ENCODE measurements at regions not wholly inside any gene's neighbourhood (a gene's known extent, or its start where the extent isn't known, plus 50 kb on each side); places are given as distances from the start of the nearest gene placed in this dataset.

GRCh38 chr3:188064831-188065493, 89.0 kb upstream of the LPP start:
- H3K36me3 ChIP-seq (ENCODE audit: control insufficient read depth in 1 of 2, insufficient read depth in 2 of 2, low read length in 2 of 2) = no peaks in the 10 kb centered on the region
- H3K14ac ChIP-seq (ENCODE audit: low read length) = no peak overlapping the region
- no peak overlapping the region for H3K4me2 ChIP-seq (ENCODE audit: low read length)
- H2AK5ac ChIP-seq (ENCODE audit: low read length) = no peak overlapping the region
- no peak overlapping the region for H3K18ac ChIP-seq (ENCODE audit: low read length)
- H3K27me3 ChIP-seq (ENCODE audit: insufficient read depth, low read length) = no peaks in the 10 kb centered on the region
- H4K8ac ChIP-seq (ENCODE audit: low read depth, low read length) = no peak overlapping the region
- no peak overlapping the region for H4K12ac ChIP-seq (ENCODE audit: low read depth, low read length)
- H3K4ac ChIP-seq (ENCODE audit: low read depth, low read length) = no peak overlapping the region
- no peak overlapping the region for H2BK120ac ChIP-seq (ENCODE audit: insufficient read depth, low read length, poor library complexity)
- no peaks in the 10 kb centered on the region for H3K79me1 ChIP-seq (ENCODE audit: low read length)
- H3K23ac ChIP-seq (ENCODE audit: low read length) = no peak overlapping the region
- H3K79me2 ChIP-seq (ENCODE audit: control insufficient read depth, insufficient read depth, low read length, poor library complexity) = no peaks in the 10 kb centered on the region
- no peak overlapping the region for H2BK12ac ChIP-seq (ENCODE audit: low read length)
- H3K4me3 ChIP-seq (ENCODE audit: low read depth, low read length) = no peak overlapping the region
- H3K27ac ChIP-seq (ENCODE audit: low read depth, low read length) = no peak overlapping the region
- H3K4me1 ChIP-seq (ENCODE audit: control insufficient read depth in 1 of 2, insufficient read depth in 2 of 2, low read length in 2 of 2) = peaks cover 4 to 11% of the 10 kb centered on the region in 2 experiments
- H2AFZ ChIP-seq (ENCODE audit: insufficient read depth, low read length, poor library complexity) = no peak overlapping the region
- H4K91ac ChIP-seq (ENCODE audit: low read depth, low read length) = no peak overlapping the region
- no peaks in the 10 kb centered on the region for H3K9me3 ChIP-seq (ENCODE audit: insufficient read depth, low read depth, low read length)
- DNase-seq = no peak
- no peak overlapping the region for H2BK5ac ChIP-seq (ENCODE audit: low read depth, low read length, poor library complexity)
- no peak overlapping the region for H3K9ac ChIP-seq (ENCODE audit: low read length)
- WGBS (ENCODE audit: extremely low coverage, insufficient coverage, insufficient read length) = no CpG with 5 or more reads among the region's 4 CpGs

DNA sequence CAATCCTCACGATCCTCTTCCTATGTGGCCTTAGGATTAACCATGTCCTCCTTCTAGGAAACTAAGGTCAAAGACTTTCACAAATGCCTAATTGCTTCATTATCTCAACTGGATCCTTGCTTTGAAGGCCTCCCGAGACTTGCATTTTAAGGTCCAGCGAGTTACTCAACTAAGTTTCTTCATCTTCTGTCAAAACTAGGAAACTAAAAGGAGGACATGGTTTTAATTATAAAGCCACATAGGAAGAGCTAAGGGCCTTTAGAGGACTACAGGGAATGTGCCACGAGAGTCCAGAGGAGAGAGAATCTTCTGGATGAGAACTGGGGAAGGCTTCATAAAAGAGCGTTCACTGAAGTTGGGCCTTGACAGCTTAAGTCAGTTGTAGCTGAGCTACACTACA, 87.8 kb upstream of the LPP start:
- Histone ChIP-seq H2AK5ac (ENCODE audit: low read length) (no peak overlapping the region), H4K12ac (ENCODE audit: low read depth, low read length) (no peak overlapping the region), H3K4ac (ENCODE audit: low read depth, low read length) (no peak overlapping the region), H3K36me3 (ENCODE audit: control insufficient read depth in 1 of 2, insufficient read depth in 2 of 2, low read length in 2 of 2) (no peaks in the 10 kb centered on the region), H3K27me3 (ENCODE audit: insufficient read depth, low read length) (no peaks in the 10 kb centered on the region), H3K14ac (ENCODE audit: low read length) (no peak overlapping the region), H3K23ac (ENCODE audit: low read length) (no peak overlapping the region), H3K9me3 (ENCODE audit: insufficient read depth, low read depth, low read length) (no peaks in the 10 kb centered on the region), H2BK120ac (ENCODE audit: insufficient read depth, low read length, poor library complexity) (no peak overlapping the region), H2AFZ (ENCODE audit: insufficient read depth, low read length, poor library complexity) (no peak overlapping the region), H3K4me1 (ENCODE audit: control insufficient read depth in 1 of 2, insufficient read depth in 2 of 2, low read length in 2 of 2) (peaks cover 0 to 2% of the 10 kb centered on the region in 2 experiments), H3K79me1 (ENCODE audit: low read length) (no peaks in the 10 kb centered on the region), H2BK12ac (ENCODE audit: low read length) (no peak overlapping the region), H3K27ac (ENCODE audit: low read depth, low read length) (no peak overlapping the region), H4K8ac (ENCODE audit: low read depth, low read length) (no peak overlapping the region), H3K4me2 (ENCODE audit: low read length) (no peak overlapping the region), H3K4me3 (ENCODE audit: low read depth, low read length) (no peak overlapping the region), H3K18ac (ENCODE audit: low read length) (no peak overlapping the region), H4K91ac (ENCODE audit: low read depth, low read length) (no peak overlapping the region), H2BK5ac (ENCODE audit: low read depth, low read length, poor library complexity) (no peak overlapping the region), H3K79me2 (ENCODE audit: control insufficient read depth, insufficient read depth, low read length, poor library complexity) (no peaks in the 10 kb centered on the region), H3K9ac (ENCODE audit: low read length) (no peak overlapping the region)
- DNase-seq = no peak
- WGBS (ENCODE audit: extremely low coverage, insufficient coverage, insufficient read length) = no CpG with 5 or more reads among the region's 5 CpGs

- H3K4me2 ChIP-seq (ENCODE audit: low read length) = no peak overlapping the region
- no peak overlapping the region for H2AK5ac ChIP-seq (ENCODE audit: low read length)
- H3K79me1 ChIP-seq (ENCODE audit: low read length) = no peaks in the 10 kb centered on the region
Measured at GRCh38 chr3:188067932-188068331, 86.0 kb upstream of the LPP start.

GRCh38 chr3:188068342-188068741, 85.6 kb upstream of the LPP start:
- Histone ChIP-seq H2AK5ac (ENCODE audit: low read length) (no peak overlapping the region), H3K4ac (ENCODE audit: low read depth, low read length) (no peak overlapping the region), H2BK12ac (ENCODE audit: low read length) (no peak overlapping the region), H4K12ac (ENCODE audit: low read depth, low read length) (no peak overlapping the region), H3K23ac (ENCODE audit: low read length) (no peak overlapping the region), H3K36me3 (ENCODE audit: control insufficient read depth in 1 of 2, insufficient read depth in 2 of 2, low read length in 2 of 2) (no peaks in the 10 kb centered on the region), H3K79me1 (ENCODE audit: low read length) (no peaks in the 10 kb centered on the region), H3K4me3 (ENCODE audit: low read depth, low read length) (no peak overlapping the region), H4K91ac (ENCODE audit: low read depth, low read length) (no peak overlapping the region), H3K18ac (ENCODE audit: low read length) (no peak overlapping the region), H3K27ac (ENCODE audit: low read depth, low read length) (no peak overlapping the region), H3K4me2 (ENCODE audit: low read length) (no peak overlapping the region), H3K9me3 (ENCODE audit: insufficient read depth, low read depth, low read length) (no peaks in the 10 kb centered on the region), H2BK120ac (ENCODE audit: insufficient read depth, low read length, poor library complexity) (no peak overlapping the region), H2AFZ (ENCODE audit: insufficient read depth, low read length, poor library complexity) (no peak overlapping the region), H2BK5ac (ENCODE audit: low read depth, low read length, poor library complexity) (no peak overlapping the region), H3K79me2 (ENCODE audit: control insufficient read depth, insufficient read depth, low read length, poor library complexity) (no peaks in the 10 kb centered on the region), H3K27me3 (ENCODE audit: insufficient read depth, low read length) (no peaks in the 10 kb centered on the region), H3K4me1 (ENCODE audit: control insufficient read depth in 1 of 2, insufficient read depth in 2 of 2, low read length in 2 of 2) (peaks cover 0 to 2% of the 10 kb centered on the region in 2 experiments), H4K8ac (ENCODE audit: low read depth, low read length) (no peak overlapping the region), H3K14ac (ENCODE audit: low read length) (no peak overlapping the region), H3K9ac (ENCODE audit: low read length) (no peak overlapping the region)
- no peak for DNase-seq
- WGBS (ENCODE audit: extremely low coverage, insufficient coverage, insufficient read length) = no CpG with 5 or more reads among the region's 3 CpGs

More at GRCh38 chr3:188067932-188068331, 86.0 kb upstream of the LPP start:
- H2BK120ac ChIP-seq (ENCODE audit: insufficient read depth, low read length, poor library complexity) = no peak overlapping the region
- no peak overlapping the region for H3K4ac ChIP-seq (ENCODE audit: low read depth, low read length)
- no peak overlapping the region for H3K18ac ChIP-seq (ENCODE audit: low read length)
- no peaks in the 10 kb centered on the region for H3K9me3 ChIP-seq (ENCODE audit: insufficient read depth, low read depth, low read length)
- no peak overlapping the region for H3K27ac ChIP-seq (ENCODE audit: low read depth, low read length)
- H3K4me1 ChIP-seq (ENCODE audit: control insufficient read depth in 1 of 2, insufficient read depth in 2 of 2, low read length in 2 of 2) = peaks cover 0 to 2% of the 10 kb centered on the region in 2 experiments
- no peaks in the 10 kb centered on the region for H3K79me2 ChIP-seq (ENCODE audit: control insufficient read depth, insufficient read depth, low read length, poor library complexity)
- H3K36me3 ChIP-seq (ENCODE audit: control insufficient read depth in 1 of 2, insufficient read depth in 2 of 2, low read length in 2 of 2) = no peaks in the 10 kb centered on the region
- H2BK12ac ChIP-seq (ENCODE audit: low read length) = no peak overlapping the region
- no peak overlapping the region for H4K12ac ChIP-seq (ENCODE audit: low read depth, low read length)
- no peak overlapping the region for H4K8ac ChIP-seq (ENCODE audit: low read depth, low read length)
- no peak overlapping the region for H3K14ac ChIP-seq (ENCODE audit: low read length)
- H3K27me3 ChIP-seq (ENCODE audit: insufficient read depth, low read length) = no peaks in the 10 kb centered on the region
- H3K4me3 ChIP-seq (ENCODE audit: low read depth, low read length) = no peak overlapping the region
- no peak overlapping the region for H3K9ac ChIP-seq (ENCODE audit: low read length)
- H2AFZ ChIP-seq (ENCODE audit: insufficient read depth, low read length, poor library complexity) = no peak overlapping the region
- no peak for DNase-seq
- H2BK5ac ChIP-seq (ENCODE audit: low read depth, low read length, poor library complexity) = no peak overlapping the region
- no peak overlapping the region for H4K91ac ChIP-seq (ENCODE audit: low read depth, low read length)
- no peak overlapping the region for H3K23ac ChIP-seq (ENCODE audit: low read length)
